ENCODE measurements at regions not wholly inside any gene's neighbourhood (a gene's known extent, or its start where the extent isn't known, plus 50 kb on each side); places are given as distances from the start of the nearest gene placed in this dataset.

DNA sequence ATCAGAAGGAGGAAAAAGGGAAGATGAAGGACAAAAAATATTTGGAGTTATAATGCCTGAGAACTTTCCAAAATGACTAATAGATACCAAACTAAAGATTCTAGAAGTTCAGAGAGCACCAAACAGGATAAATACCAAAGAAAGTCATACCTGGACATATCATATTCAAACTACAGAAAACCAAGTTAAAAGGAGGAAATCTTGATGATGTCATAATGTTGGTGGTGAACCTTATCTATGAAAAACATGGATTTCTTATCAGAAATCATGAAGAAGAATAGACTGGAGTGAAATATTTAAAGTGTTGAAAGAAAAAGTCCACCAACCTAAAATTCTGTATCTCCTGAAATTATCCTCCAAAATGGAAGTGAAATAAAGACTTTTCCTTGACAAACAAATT is 389.2 kb downstream of the JRKL start:
- Mint-ChIP-seq H3K27ac (no peak overlapping the region), H3K27me3 (ENCODE audit: insufficient read depth, low read depth) (no peaks in the 10 kb centered on the region), H3K4me1 (no peaks in the 10 kb centered on the region), H3K4me3 (no peak overlapping the region), H3K9me3 (no peaks in the 10 kb centered on the region), H3K36me3 (no peaks in the 10 kb centered on the region)
- H3K79me2 ChIP-seq (ENCODE audit: low read depth) = no peaks in the 10 kb centered on the region
- H3K36me3 ChIP-seq = no peaks in the 10 kb centered on the region
- TF ChIP-seq, protein P1, sequence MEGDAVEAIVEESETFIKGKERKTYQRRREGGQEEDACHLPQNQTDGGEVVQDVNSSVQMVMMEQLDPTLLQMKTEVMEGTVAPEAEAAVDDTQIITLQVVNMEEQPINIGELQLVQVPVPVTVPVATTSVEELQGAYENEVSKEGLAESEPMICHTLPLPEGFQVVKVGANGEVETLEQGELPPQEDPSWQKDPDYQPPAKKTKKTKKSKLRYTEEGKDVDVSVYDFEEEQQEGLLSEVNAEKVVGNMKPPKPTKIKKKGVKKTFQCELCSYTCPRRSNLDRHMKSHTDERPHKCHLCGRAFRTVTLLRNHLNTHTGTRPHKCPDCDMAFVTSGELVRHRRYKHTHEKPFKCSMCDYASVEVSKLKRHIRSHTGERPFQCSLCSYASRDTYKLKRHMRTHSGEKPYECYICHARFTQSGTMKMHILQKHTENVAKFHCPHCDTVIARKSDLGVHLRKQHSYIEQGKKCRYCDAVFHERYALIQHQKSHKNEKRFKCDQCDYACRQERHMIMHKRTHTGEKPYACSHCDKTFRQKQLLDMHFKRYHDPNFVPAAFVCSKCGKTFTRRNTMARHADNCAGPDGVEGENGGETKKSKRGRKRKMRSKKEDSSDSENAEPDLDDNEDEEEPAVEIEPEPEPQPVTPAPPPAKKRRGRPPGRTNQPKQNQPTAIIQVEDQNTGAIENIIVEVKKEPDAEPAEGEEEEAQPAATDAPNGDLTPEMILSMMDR (IDR thresholded peaks at IDR 0.05) = no peak
- H3K9ac ChIP-seq = no peak overlapping the region
- H3K27me3 ChIP-seq = no peaks in the 10 kb centered on the region
- H3F3A ChIP-seq (ENCODE audit: low read depth) = no peaks in the 10 kb centered on the region
- no peak for DNase-seq (ENCODE audit: low spot score)
- H3K4me3 ChIP-seq = no peak overlapping the region
- no peak overlapping the region for H2AFZ ChIP-seq (replicated peaks)
- no peak overlapping the region for H3K27ac ChIP-seq
- H3K4me1 ChIP-seq = no peaks in the 10 kb centered on the region
- no peaks in the 10 kb centered on the region for H4K20me1 ChIP-seq (ENCODE audit: low read depth)
- H3K4me2 ChIP-seq = no peak overlapping the region
- no peaks in the 10 kb centered on the region for H3K9me3 ChIP-seq (ENCODE audit: low read depth)

DNA sequence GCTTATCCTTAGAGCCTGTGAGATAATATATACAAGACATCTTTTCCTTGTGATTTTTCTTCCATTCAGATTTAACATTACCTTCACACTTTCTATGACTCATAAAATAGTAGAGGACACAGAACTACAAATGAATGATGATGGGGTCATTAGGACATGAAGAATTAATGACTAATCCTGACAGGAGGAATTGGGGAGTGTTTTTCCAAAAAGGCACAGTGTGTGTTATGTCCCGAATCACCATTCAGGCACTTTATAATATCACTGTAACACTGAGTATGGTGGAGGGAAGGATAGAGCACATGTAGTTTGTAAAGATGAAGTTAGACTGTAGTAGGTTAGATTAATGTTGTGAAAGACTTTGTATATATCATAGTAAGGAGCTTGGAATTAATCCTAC is 391.3 kb downstream of the JRKL start:
- DNase-seq (ENCODE audit: low spot score) = no peak
- Histone ChIP-seq H3K4me1 (no peaks in the 10 kb centered on the region), H3K27me3 (no peaks in the 10 kb centered on the region), H2AFZ (replicated peaks) (no peak overlapping the region), H4K20me1 (ENCODE audit: low read depth) (no peaks in the 10 kb centered on the region), H3F3A (ENCODE audit: low read depth) (no peaks in the 10 kb centered on the region), H3K9me3 (ENCODE audit: low read depth) (no peaks in the 10 kb centered on the region), H3K27ac (no peak overlapping the region), H3K79me2 (ENCODE audit: low read depth) (no peaks in the 10 kb centered on the region), H3K36me3 (no peaks in the 10 kb centered on the region), H3K4me2 (no peak overlapping the region), H3K4me3 (no peak overlapping the region), H3K9ac (no peak overlapping the region)
- TF ChIP-seq, protein P1 (IDR thresholded peaks at IDR 0.05) = no peak
- no peak for TF ChIP-seq EZH2phosphoT487 (IDR thresholded peaks at IDR 0.05)
- TF ChIP-seq EZH2 (IDR thresholded peaks at IDR 0.05) = no peak
- Mint-ChIP-seq H3K4me3 (no peak overlapping the region), H3K9me3 (no peaks in the 10 kb centered on the region), H3K36me3 (no peaks in the 10 kb centered on the region), H3K27ac (no peak overlapping the region), H3K4me1 (no peaks in the 10 kb centered on the region), H3K27me3 (ENCODE audit: insufficient read depth, low read depth) (no peaks in the 10 kb centered on the region)

DNA sequence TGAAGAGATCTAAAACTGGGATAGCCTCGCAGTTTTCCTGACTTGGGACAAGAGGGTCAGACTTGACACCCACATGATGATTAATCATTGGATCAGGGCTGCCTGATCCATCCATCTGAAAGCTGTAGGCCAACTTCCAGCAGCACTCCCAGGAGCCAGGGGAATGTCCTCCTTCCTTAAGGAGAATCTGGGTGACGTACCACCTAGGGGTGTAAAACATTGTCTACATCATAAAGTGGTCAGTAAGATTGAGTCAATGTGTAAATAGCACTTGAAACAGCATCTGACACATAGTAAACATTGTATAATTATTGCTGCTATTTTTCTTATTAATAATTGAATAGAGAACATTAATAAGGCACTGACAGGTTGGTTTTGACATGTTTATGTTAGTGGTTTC is 392.8 kb downstream of the JRKL start:
- H3K9me3 Mint-ChIP-seq = no peaks in the 10 kb centered on the region
- Histone ChIP-seq H3K9me3 (ENCODE audit: low read depth) (no peaks in the 10 kb centered on the region), H3K79me2 (ENCODE audit: low read depth) (no peaks in the 10 kb centered on the region), H3K4me3 (no peak overlapping the region), H2AFZ (replicated peaks) (no peak overlapping the region), H3K9ac (no peak overlapping the region), H4K20me1 (ENCODE audit: low read depth) (no peaks in the 10 kb centered on the region), H3K36me3 (no peaks in the 10 kb centered on the region), H3K27ac (no peak overlapping the region), H3K4me1 (no peaks in the 10 kb centered on the region), H3K27me3 (no peaks in the 10 kb centered on the region), H3K4me2 (no peak overlapping the region), H3F3A (ENCODE audit: low read depth) (no peaks in the 10 kb centered on the region)
- H3K4me1 Mint-ChIP-seq = no peaks in the 10 kb centered on the region
- no peak for DNase-seq (ENCODE audit: low spot score)
- TF ChIP-seq EZH2 (IDR thresholded peaks at IDR 0.05) = no peak
- no peak for TF ChIP-seq EZH2phosphoT487 (IDR thresholded peaks at IDR 0.05)
- TF ChIP-seq, protein P1 (IDR thresholded peaks at IDR 0.05) = no peak
- H3K27me3 Mint-ChIP-seq (ENCODE audit: insufficient read depth, low read depth) = no peaks in the 10 kb centered on the region
- no peaks in the 10 kb centered on the region for H3K36me3 Mint-ChIP-seq
- no peak overlapping the region for H3K27ac Mint-ChIP-seq
- H3K4me3 Mint-ChIP-seq = no peak overlapping the region

DNA sequence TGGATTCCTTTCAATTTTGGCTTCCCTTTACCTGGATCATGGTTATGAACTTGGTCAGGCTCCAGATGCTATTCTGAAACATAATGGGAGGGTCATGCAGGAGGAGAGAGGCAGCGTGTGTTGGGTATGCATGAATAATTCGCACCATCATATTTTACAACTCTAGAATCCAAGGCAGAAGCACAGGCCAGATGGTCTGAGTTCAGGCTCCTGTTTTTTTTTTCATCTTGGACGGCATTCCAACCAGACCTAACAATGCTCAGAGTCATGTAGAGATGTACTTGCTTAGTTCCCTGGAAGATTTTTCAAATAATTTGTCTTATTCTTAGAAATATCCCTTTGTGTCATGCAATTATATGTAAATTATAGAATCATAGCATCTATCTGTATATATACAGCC is 393.5 kb downstream of the JRKL start:
- Mint-ChIP-seq H3K27ac (no peak overlapping the region), H3K36me3 (no peaks in the 10 kb centered on the region), H3K27me3 (ENCODE audit: insufficient read depth, low read depth) (no peaks in the 10 kb centered on the region), H3K9me3 (no peaks in the 10 kb centered on the region), H3K4me1 (no peaks in the 10 kb centered on the region), H3K4me3 (no peak overlapping the region)
- Histone ChIP-seq H3K36me3 (no peaks in the 10 kb centered on the region), H3K9me3 (ENCODE audit: low read depth) (no peaks in the 10 kb centered on the region), H4K20me1 (ENCODE audit: low read depth) (no peaks in the 10 kb centered on the region), H3K27ac (no peak overlapping the region), H3K4me3 (no peak overlapping the region), H3K79me2 (ENCODE audit: low read depth) (no peaks in the 10 kb centered on the region), H3K9ac (no peak overlapping the region), H3F3A (ENCODE audit: low read depth) (no peaks in the 10 kb centered on the region), H2AFZ (replicated peaks) (no peak overlapping the region), H3K27me3 (no peaks in the 10 kb centered on the region), H3K4me2 (no peak overlapping the region), H3K4me1 (no peaks in the 10 kb centered on the region)
- no peak for DNase-seq (ENCODE audit: low spot score)
- no peak for TF ChIP-seq EZH2phosphoT487 (IDR thresholded peaks at IDR 0.05)
